ENCODE measurements at regions not wholly inside any gene's neighbourhood (a gene's known extent, or its start where the extent isn't known, plus 50 kb on each side); places are given as distances from the start of the nearest gene placed in this dataset.

DNA sequence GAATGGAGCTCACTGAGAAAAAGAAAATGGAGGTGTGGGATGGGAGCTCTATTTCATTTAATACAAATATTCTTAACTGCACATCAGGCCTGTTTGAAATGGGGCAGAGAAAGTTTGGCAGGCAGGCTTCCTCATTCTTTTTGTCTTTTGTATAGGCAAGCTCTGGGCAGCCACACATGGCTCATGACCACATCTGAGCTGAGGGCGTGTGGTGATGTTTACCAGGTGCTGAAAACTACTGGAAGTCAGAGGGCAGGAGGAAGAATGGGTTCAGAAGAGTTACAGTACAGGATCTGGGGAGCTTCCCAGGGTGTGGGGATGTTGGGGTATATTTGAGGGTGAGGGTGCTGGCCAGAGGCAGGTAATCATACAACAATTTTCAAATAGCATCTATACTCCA, 66.3 kb upstream of the NAV2 start:
- intact Hi-C loops (cut with DNase I), result no loop called here
- ATAC-seq (peak in 6 of 8 donors; percentile 35 to 71 (median 56)), DNase-seq (peak in 1 of 2 donors; percentile 36)
- no peaks in the 10 kb centered on the region for H3K9me3 ChIP-seq
- no peak overlapping the region for H3K27ac ChIP-seq
- no peaks in the 10 kb centered on the region for H3K36me3 ChIP-seq
- TF ChIP-seq, protein P1, sequence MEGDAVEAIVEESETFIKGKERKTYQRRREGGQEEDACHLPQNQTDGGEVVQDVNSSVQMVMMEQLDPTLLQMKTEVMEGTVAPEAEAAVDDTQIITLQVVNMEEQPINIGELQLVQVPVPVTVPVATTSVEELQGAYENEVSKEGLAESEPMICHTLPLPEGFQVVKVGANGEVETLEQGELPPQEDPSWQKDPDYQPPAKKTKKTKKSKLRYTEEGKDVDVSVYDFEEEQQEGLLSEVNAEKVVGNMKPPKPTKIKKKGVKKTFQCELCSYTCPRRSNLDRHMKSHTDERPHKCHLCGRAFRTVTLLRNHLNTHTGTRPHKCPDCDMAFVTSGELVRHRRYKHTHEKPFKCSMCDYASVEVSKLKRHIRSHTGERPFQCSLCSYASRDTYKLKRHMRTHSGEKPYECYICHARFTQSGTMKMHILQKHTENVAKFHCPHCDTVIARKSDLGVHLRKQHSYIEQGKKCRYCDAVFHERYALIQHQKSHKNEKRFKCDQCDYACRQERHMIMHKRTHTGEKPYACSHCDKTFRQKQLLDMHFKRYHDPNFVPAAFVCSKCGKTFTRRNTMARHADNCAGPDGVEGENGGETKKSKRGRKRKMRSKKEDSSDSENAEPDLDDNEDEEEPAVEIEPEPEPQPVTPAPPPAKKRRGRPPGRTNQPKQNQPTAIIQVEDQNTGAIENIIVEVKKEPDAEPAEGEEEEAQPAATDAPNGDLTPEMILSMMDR (IDR thresholded peaks at IDR 0.05), result no peak
- H3K27me3 ChIP-seq, result no peaks in the 10 kb centered on the region
- no peak overlapping the region for H3K4me3 ChIP-seq
- 46 to 55% methylated on average over 1 of the region's 1 CpG for WGBS, 2 donors
- peaks cover 0 to 29% (median 14%) of the 10 kb centered on the region in 9 donors for H3K4me1 ChIP-seq

DNA sequence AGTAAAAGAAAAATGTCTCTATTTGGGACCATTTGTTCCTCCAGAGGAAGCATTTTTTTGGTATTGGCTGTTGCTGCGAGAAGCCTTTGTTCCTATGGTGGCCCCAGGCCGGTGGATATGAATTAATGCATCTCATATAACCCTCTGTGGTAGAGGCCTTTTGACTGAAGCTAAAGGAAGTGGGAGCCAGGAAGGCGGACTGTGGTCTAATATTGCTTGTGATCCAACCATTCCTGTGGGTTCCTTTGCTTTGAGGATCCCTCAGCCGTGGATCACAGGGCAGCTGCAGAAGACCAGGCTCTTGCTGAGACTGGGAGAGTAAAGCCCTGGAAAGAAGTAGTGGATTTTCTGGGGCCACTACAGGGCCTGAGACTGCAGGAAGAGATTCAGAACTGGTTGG, 68.3 kb upstream of the NAV2 start:
- Histone ChIP-seq H3K36me3 (no peaks in the 10 kb centered on the region), H3K27ac (no peak overlapping the region), H3K9me3 (no peaks in the 10 kb centered on the region), H3K27me3 (no peaks in the 10 kb centered on the region), H3K4me3 (no peak overlapping the region), H3K4me1 (peaks cover 0 to 31% (median 14%) of the 10 kb centered on the region in 9 donors)
- WGBS, 2 donors, result 90 to 96% methylated on average over 4 of the region's 4 CpGs
- TF ChIP-seq, protein P1 (IDR thresholded peaks at IDR 0.05), result no peak
- intact Hi-C loops (cut with DNase I), result no loop called here
- ATAC-seq (no peak), DNase-seq (no peak)

DNA sequence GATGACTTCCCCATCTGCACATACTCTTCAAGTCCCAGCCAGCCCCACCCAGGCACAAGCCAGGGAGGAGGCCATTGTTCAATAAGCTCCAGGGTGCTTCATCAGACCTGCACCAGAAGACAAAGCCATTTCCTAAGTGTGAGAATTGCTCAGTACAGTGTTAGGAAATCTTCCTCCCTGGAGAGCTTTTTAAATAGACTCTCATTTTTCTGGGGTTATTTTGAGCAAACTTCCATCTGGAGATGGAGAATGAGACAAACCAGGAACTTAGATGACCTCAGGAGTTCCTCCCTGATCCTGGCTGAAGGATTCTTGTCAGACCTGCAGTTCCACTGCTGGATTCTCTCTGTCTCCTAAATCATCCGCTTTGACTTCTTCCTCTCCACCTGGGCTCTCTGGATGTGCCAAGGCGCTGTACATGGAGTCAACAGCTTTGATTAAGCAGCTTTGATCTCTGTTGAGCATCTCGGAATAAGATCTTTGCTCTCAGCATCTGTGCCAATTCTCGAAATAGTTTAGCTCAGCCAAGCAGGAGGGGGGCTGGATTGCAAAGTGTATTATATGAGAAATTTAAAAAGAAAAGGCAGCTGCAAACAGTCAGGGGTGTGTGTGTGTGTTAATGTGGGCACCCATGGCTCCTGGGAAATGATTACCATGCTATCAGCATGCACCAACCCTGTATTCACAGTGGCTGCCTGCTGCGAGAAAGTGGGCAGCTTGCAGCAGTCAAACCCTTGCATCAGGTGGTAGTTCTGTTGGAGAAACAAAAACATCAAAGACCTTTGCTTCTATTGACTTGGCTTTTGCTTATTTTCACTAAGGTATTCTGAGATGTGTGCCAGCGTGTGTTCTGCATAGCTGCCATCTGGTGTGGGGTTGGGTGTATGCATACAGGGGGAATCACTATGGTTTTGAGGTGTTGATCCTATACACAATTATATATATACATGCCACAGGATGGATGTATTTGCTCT, 70.2 kb upstream of the NAV2 start:
- intact Hi-C loops (cut with DNase I), result no loop called here
- Histone ChIP-seq H3K4me1 (peaks cover 0 to 31% (median 14%) of the 10 kb centered on the region in 9 donors), H3K4me3 (no peak overlapping the region), H3K36me3 (no peaks in the 10 kb centered on the region), H3K9me3 (no peaks in the 10 kb centered on the region), H3K27ac (peak overlapping the region in 1 of 10 donors; percentile 11), H3K27me3 (no peaks in the 10 kb centered on the region)
- 64 to 65% methylated on average over 6 of the region's 6 CpGs for WGBS, 2 donors
- TF ChIP-seq, protein P1 (IDR thresholded peaks at IDR 0.05), result no peak
- DNase-seq, result no peak
- ATAC-seq, result peak in 7 of 8 donors; percentile 70 to 86 (median 81)

DNA sequence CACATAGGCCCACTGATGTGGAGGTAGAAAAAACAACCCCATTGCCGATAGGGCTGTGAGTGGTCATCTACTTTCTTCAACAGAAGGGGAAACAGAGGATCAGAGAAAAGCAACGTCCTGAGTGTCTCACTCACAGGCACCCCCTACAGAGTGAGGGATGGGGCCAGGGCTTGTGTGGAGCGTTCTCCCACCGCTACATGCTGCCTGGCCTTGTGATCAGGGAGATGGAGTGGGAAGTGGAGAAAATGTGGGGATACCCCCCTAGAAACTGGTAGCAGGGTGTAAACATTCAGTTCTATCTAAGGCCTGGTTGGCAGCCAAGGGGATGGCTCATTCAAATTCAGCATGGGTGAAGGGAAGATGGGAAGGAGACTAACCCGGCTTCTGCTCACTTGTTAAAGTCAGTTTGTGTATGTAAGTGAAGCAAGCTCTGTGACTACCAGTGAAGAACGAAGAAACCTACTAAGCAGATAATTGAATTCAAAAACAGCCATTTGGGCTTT, 73.0 kb upstream of the NAV2 start:
- Histone ChIP-seq H3K4me1 (peaks cover 0 to 19% (median 14%) of the 10 kb centered on the region in 9 donors), H3K27me3 (no peaks in the 10 kb centered on the region), H3K27ac (no peak overlapping the region), H3K36me3 (no peaks in the 10 kb centered on the region), H3K4me3 (no peak overlapping the region), H3K9me3 (peaks cover 0 to 13% (median 0%) of the 10 kb centered on the region in 11 donors)
- DNase-seq (no peak), ATAC-seq (no peak)
- WGBS, 2 donors, result 92 to 94% methylated on average over 6 of the region's 6 CpGs
- TF ChIP-seq, protein P1 (IDR thresholded peaks at IDR 0.05), result no peak
- intact Hi-C loops (cut with DNase I), result no loop called here

Data from heart right ventricle (tissue), 16 donors.